HG03575 (cell line): ENCODE measurements at regions not wholly inside any gene's neighbourhood (a gene's known extent, or its start where the extent isn't known, plus 50 kb on each side); places are given as distances from the start of the nearest gene placed in this dataset.
"Not testable (repeated sequence)": the region's sequence is repeated elsewhere in the genome, so short reads cannot be mapped to it uniquely, and the experiment has no call there.

Source experiments
- ATAC-seq: cut with Tn5 transposase; IDR thresholded peaks from one replicate; pipeline ENCODE4 v1.9.1; 2021; ENCODE audit not compliant: unreplicated experiment, insufficient number of reproducible peaks, low FRiP score; ENCODE audit errors: extremely low read depth

GRCh38 chrX:3881898-3882552, 168.6 kb upstream of the PRKX start:
- ATAC-seq: peak; percentile 89

GRCh38 chrX:3881255-3881895, 167.9 kb upstream of the PRKX start:
- ATAC-seq: not testable (repeated sequence)

- not testable (repeated sequence) for ATAC-seq
Measured at GRCh38 chrX:3876393-3876792, 162.9 kb upstream of the PRKX start.

GRCh38 chrX:3875638-3876037, 162.2 kb upstream of the PRKX start:
- ATAC-seq: not testable (repeated sequence)

- not testable (repeated sequence) for ATAC-seq
Measured at GRCh38 chrX:3872226-3872879, 158.9 kb upstream of the PRKX start.

GRCh38 chrX:3867067-3867831, 153.8 kb upstream of the PRKX start:
- not testable (repeated sequence) for ATAC-seq

GRCh38 chrX:3858332-3858731, 144.9 kb upstream of the PRKX start:
- not testable (repeated sequence) for ATAC-seq

- peak; percentile 53 for ATAC-seq
Measured at GRCh38 chrX:3843522-3844145, 130.2 kb upstream of the PRKX start.

GRCh38 chrX:3842822-3843521, 129.5 kb upstream of the PRKX start:
- peak; percentile 39 for ATAC-seq

GRCh38 chrX:3838754-3839153, 125.3 kb upstream of the PRKX start:
- ATAC-seq: not testable (repeated sequence)

GRCh38 chrX:3837958-3838643, 124.7 kb upstream of the PRKX start:
- not testable (repeated sequence) for ATAC-seq

- not testable (repeated sequence) for ATAC-seq
Measured at GRCh38 chrX:3837211-3837610, 123.8 kb upstream of the PRKX start.

GRCh38 chrX:3833761-3834542, 120.5 kb upstream of the PRKX start:
- not testable (repeated sequence) for ATAC-seq

- not testable (repeated sequence) for ATAC-seq
Measured at GRCh38 chrX:3830020-3830419, 116.6 kb upstream of the PRKX start.

- ATAC-seq: not testable (repeated sequence)
Measured at GRCh38 chrX:3829041-3829531, 115.6 kb upstream of the PRKX start.

- ATAC-seq: not testable (repeated sequence)
Measured at GRCh38 chrX:3828378-3829040, 115.1 kb upstream of the PRKX start.
